HepG2 (cell line): ENCODE measurements at regions not wholly inside any gene's neighbourhood (a gene's known extent, or its start where the extent isn't known, plus 50 kb on each side); places are given as distances from the start of the nearest gene placed in this dataset.

ENCODE experiments used
- ATAC-seq: fragments of 200-7000 bp; cut with Tn5 transposase; 3 replicates; pipeline ENCODE4 v1.9.1; 2020; ENCODE audit warnings: mild to moderate bottlenecking, moderate library complexity
- BruUV-seq: library from RNA; stranded (reverse); fragments of 400-500 nt; replicated peaks from 2 replicates; lab custom pipeline; 2021; lab: Mats Ljungman, UMichigan
- CTCF ChIA-PET: fragments of 300-600 bp; formaldehyde crosslinking; extraction: SDS; loops from one replicate; lab custom pipeline; 2021; ENCODE audit warnings: low total read pairs, inconsistent platforms, low intra/inter-chr PET ratio; lab: Yijun Ruan, JAX
- POLR2A ChIA-PET: fragments of 350-600 bp; sonication (Branson Sonifier 250); formaldehyde crosslinking; loops from one replicate; lab custom pipeline; 2020; ENCODE audit warnings: antibody characterized with exemption, inconsistent platforms; lab: Yijun Ruan, JAX
- DNase-seq: peaks from one replicate; pipeline ENCODE4 v3.0.0-alpha.2; 2015; ENCODE audit warnings: low spot score
- FAIRE-seq: peaks from 3 replicates; lab custom pipeline; 2011; peaks lifted over from hg19 to GRCh38; lab: Jason Lieb, UNC
- H2AFZ ChIP-seq: one replicate; pipeline ENCODE4 v1.6.1; 2011; ENCODE audit warnings: low read length, inconsistent platforms
- H3K27ac ChIP-seq: fragments of 300-600 bp; 3 replicates; pipeline ENCODE4 v1.8.0; 2011; ENCODE audit warnings: mixed run types, mild to moderate bottlenecking, mixed read lengths, low read length, inconsistent platforms; ENCODE audit not compliant: insufficient read depth; ENCODE audit errors: extremely low read length
- H3K27me3 ChIP-seq, 2 experiments: fragments of 200-600 bp in 1 of 2; 2 replicates in 1 of 2; 3 replicates in 1 of 2; pipeline versions ENCODE4 v1.6.0 to v1.8.0; 2011; ENCODE audit warnings: low read length in 2 of 2, mild to moderate bottlenecking in 2 of 2, moderate library complexity in 2 of 2, inconsistent platforms in 1 of 2; ENCODE audit not compliant: insufficient read depth in 2 of 2, control insufficient read depth in 1 of 2
- H3K36me3 ChIP-seq, 2 experiments: fragments of 200-600 bp in 1 of 2; replicated peaks in 1 of 2; 2 replicates in 1 of 2; 3 replicates in 1 of 2; pipeline versions ENCODE4 v1.5.1 to v1.8.0; 2011; ENCODE audit warnings: low read length in 2 of 2, inconsistent platforms in 1 of 2; ENCODE audit not compliant: insufficient read depth in 2 of 2, control insufficient read depth in 1 of 2
- H3K4me1 ChIP-seq: 2 replicates; pipeline ENCODE4 v1.5.1; 2012; ENCODE audit warnings: low read length, inconsistent platforms; ENCODE audit not compliant: insufficient read depth
- H3K4me2 ChIP-seq: 2 replicates; pipeline ENCODE4 v1.6.0; 2011; ENCODE audit warnings: low read depth, low read length, inconsistent platforms
- H3K4me3 ChIP-seq, 3 experiments: fragments of 200-600 bp in 1 of 3; sonication (generic), shearing (Covaris generic) in 1 of 3; replicated peaks in 1 of 3; 2 replicates each; pipeline ENCODE4 v1.5.1; 2011 to 2016; ENCODE audit warnings: low read length in 3 of 3, inconsistent platforms in 2 of 3, low read depth in 2 of 3, mild to moderate bottlenecking in 2 of 3, control low read depth in 1 of 3, mixed read lengths in 1 of 3; ENCODE audit not compliant: insufficient read depth in 1 of 3
- H3K79me2 ChIP-seq: one replicate; pipeline ENCODE4 v1.6.1; 2011; ENCODE audit warnings: low read length, inconsistent platforms; ENCODE audit not compliant: insufficient read depth
- H3K9ac ChIP-seq: 2 replicates; pipeline ENCODE4 v1.6.0; 2011; ENCODE audit warnings: mild to moderate bottlenecking, low read depth, low read length, inconsistent platforms; ENCODE audit not compliant: insufficient read depth
- H3K9me3 ChIP-seq: 2 replicates; pipeline ENCODE4 v1.5.1; 2012; ENCODE audit warnings: mild to moderate bottlenecking, low read length
- H4K20me1 ChIP-seq: 2 replicates; pipeline ENCODE4 v1.6.0; 2011; ENCODE audit warnings: inconsistent platforms, mild to moderate bottlenecking, low read length, moderate library complexity; ENCODE audit not compliant: insufficient read depth
- ADNP ChIP-seq: sonication (generic); formaldehyde crosslinking; IDR thresholded peaks from 2 replicates; pipeline ENCODE4 v1.4.0; 2020; ENCODE audit warnings: missing genetic modification reagents
- ATF5 ChIP-seq: sonication (generic); formaldehyde crosslinking; IDR thresholded peaks from 2 replicates; pipeline ENCODE4 v1.4.0; 2020; ENCODE audit warnings: mild to moderate bottlenecking, low read depth, missing genetic modification reagents
- EED ChIP-seq: sonication (generic); formaldehyde crosslinking; IDR thresholded peaks from 2 replicates; pipeline ENCODE4 v1.5.0; 2020; ENCODE audit warnings: mild to moderate bottlenecking, missing genetic modification reagents
- HOXA7 ChIP-seq: sonication (generic); formaldehyde crosslinking; IDR thresholded peaks from 2 replicates; pipeline ENCODE4 v1.8.1; 2022; ENCODE audit warnings: mild to moderate bottlenecking, missing genetic modification reagents, moderate library complexity
- NBN ChIP-seq: fragments of 450-650 bp; conservative IDR thresholded peaks from 2 replicates; pipeline ENCODE4 v1.6.1; 2017
- RARA ChIP-seq: IDR thresholded peaks from 2 replicates; pipeline ENCODE4 v1.6.1; 2016; ENCODE audit warnings: missing genetic modification reagents, missing compliant biosample characterization
- ZMYM2 ChIP-seq: sonication (generic); formaldehyde crosslinking; IDR thresholded peaks from 2 replicates; pipeline ENCODE4 v1.8.0; 2022; ENCODE audit warnings: mild to moderate bottlenecking, missing genetic modification reagents
- ZNF180 ChIP-seq: sonication (generic); formaldehyde crosslinking; IDR thresholded peaks from 2 replicates; pipeline ENCODE4 v1.4.0; 2020; ENCODE audit warnings: low read depth, missing genetic modification reagents, borderline replicate concordance
- ZNF549 ChIP-seq: sonication (generic); formaldehyde crosslinking; IDR thresholded peaks from 2 replicates; pipeline ENCODE4 v1.5.0; 2020; ENCODE audit warnings: missing genetic modification reagents
- ZNF788 ChIP-seq: sonication (generic); formaldehyde crosslinking; IDR thresholded peaks from 2 replicates; pipeline ENCODE4 v1.5.0; 2020; ENCODE audit warnings: mild to moderate bottlenecking, missing genetic modification reagents, borderline replicate concordance
- ZNF891 ChIP-seq: sonication (generic); formaldehyde crosslinking; IDR thresholded peaks from 2 replicates; pipeline ENCODE4 v1.5.0; 2020; ENCODE audit warnings: mild to moderate bottlenecking, missing genetic modification reagents
- WGBS: methylation state at CpG from one replicate; pipeline ENCODE4 v1.1.6; 2017; ENCODE audit warnings: low lambda C conversion rate; 5-methylcytosine and 5-hydroxymethylcytosine counted together
- in situ Hi-C: cut with HindIII; loops from 2 replicates; pipeline ENCODE4 v1.10.0; 2017; ENCODE audit warnings: low pct_unique_long_range_greater_than_20kb; ENCODE audit not compliant: extremely low pct_ligation_motif_present
- intact Hi-C: fragments of 100-400 bp; cut with micrococcal nuclease; formaldehyde crosslinking; loops from one replicate; pipeline ENCODE4 v1.10.0; 2022; ENCODE audit not compliant: unreplicated experiment
- TF ChIP-seq, protein P1 (sequence below): sonication (generic); formaldehyde crosslinking; IDR thresholded peaks from 2 replicates; pipeline ENCODE4 v1.9.0; 2022; ENCODE audit warnings: low read depth, missing genetic modification reagents
- TF ChIP-seq, protein P2 (sequence below): sonication (generic); formaldehyde crosslinking; IDR thresholded peaks from 2 replicates; pipeline ENCODE4 v1.5.1; 2020; ENCODE audit warnings: mild to moderate bottlenecking, missing genetic modification reagents, borderline replicate concordance
- TF ChIP-seq, protein P3 (sequence below): IDR thresholded peaks from 2 replicates; pipeline ENCODE4 v1.4.0; 2020; ENCODE audit warnings: mild to moderate bottlenecking, missing genetic modification reagents

DNA sequence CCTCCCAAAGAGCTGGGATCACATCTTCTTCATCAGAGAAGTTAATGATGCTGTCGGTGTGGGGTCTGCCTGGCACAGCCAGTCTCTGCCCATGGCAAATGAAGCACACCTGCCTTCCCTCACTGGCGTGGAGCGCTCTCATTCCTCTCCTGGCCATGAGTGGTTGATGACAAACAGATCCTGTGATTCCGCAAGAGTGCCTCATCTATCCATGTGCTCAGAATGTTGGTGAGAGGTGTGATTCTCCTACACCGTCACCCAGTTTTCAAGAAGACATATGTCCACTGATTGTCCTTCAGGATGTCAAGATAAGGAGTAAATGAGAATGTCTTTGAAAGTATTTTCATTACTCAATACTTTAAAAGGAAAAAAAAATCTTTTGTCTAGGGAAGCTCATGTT lies 97.5 kb upstream of the GGTLC1 start:
- Histone ChIP-seq H3K27ac (no peak overlapping the region), H4K20me1 (no peaks in the 10 kb centered on the region), H2AFZ (no peak overlapping the region), H3K27me3 (peaks cover 0 to 2% of the 10 kb centered on the region in 2 experiments; a peak in 1 of 5 replicates), H3K4me1 (no peaks in the 10 kb centered on the region), H3K9me3 (no peaks in the 10 kb centered on the region), H3K36me3 (no peaks in the 10 kb centered on the region), H3K79me2 (no peaks in the 10 kb centered on the region), H3K4me2 (no peak overlapping the region), H3K4me3 (no peak overlapping the region), H3K9ac (no peak overlapping the region)
- no peak for DNase-seq
- BruUV-seq = no TSS peak
- in situ Hi-C loops (no loop called here), intact Hi-C loops (no loop called here)
- FAIRE-seq = no peak
- WGBS = 16% methylated on average over 5 of the region's 5 CpGs
- ChIA-PET POLR2A (no interaction called here), CTCF (no interaction called here)
- ATAC-seq = no peak
- TF ChIP-seq ZNF180 (no peak), EED (CRISPR knock-in tag) (no peak), ATF5 (CRISPR knock-in tag) (no peak), ZMYM2 (CRISPR knock-in tag) (no peak), ZNF891 (CRISPR knock-in tag) (no peak), HOXA7 (no peak), RARA (CRISPR knock-in tag) (no peak), NBN (no peak), ZNF549 (no peak), ADNP (no peak), ZNF788 (CRISPR knock-in tag) (no peak)
- TF ChIP-seq, protein P1, sequence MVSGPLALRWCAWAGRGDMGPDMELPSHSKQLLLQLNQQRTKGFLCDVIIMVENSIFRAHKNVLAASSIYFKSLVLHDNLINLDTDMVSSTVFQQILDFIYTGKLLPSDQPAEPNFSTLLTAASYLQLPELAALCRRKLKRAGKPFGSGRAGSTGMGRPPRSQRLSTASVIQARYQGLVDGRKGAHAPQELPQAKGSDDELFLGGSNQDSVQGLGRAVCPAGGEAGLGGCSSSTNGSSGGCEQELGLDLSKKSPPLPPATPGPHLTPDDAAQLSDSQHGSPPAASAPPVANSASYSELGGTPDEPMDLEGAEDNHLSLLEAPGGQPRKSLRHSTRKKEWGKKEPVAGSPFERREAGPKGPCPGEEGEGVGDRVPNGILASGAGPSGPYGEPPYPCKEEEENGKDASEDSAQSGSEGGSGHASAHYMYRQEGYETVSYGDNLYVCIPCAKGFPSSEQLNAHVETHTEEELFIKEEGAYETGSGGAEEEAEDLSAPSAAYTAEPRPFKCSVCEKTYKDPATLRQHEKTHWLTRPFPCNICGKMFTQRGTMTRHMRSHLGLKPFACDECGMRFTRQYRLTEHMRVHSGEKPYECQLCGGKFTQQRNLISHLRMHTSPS (CRISPR knock-in tag) = no peak
- TF ChIP-seq, protein P2, sequence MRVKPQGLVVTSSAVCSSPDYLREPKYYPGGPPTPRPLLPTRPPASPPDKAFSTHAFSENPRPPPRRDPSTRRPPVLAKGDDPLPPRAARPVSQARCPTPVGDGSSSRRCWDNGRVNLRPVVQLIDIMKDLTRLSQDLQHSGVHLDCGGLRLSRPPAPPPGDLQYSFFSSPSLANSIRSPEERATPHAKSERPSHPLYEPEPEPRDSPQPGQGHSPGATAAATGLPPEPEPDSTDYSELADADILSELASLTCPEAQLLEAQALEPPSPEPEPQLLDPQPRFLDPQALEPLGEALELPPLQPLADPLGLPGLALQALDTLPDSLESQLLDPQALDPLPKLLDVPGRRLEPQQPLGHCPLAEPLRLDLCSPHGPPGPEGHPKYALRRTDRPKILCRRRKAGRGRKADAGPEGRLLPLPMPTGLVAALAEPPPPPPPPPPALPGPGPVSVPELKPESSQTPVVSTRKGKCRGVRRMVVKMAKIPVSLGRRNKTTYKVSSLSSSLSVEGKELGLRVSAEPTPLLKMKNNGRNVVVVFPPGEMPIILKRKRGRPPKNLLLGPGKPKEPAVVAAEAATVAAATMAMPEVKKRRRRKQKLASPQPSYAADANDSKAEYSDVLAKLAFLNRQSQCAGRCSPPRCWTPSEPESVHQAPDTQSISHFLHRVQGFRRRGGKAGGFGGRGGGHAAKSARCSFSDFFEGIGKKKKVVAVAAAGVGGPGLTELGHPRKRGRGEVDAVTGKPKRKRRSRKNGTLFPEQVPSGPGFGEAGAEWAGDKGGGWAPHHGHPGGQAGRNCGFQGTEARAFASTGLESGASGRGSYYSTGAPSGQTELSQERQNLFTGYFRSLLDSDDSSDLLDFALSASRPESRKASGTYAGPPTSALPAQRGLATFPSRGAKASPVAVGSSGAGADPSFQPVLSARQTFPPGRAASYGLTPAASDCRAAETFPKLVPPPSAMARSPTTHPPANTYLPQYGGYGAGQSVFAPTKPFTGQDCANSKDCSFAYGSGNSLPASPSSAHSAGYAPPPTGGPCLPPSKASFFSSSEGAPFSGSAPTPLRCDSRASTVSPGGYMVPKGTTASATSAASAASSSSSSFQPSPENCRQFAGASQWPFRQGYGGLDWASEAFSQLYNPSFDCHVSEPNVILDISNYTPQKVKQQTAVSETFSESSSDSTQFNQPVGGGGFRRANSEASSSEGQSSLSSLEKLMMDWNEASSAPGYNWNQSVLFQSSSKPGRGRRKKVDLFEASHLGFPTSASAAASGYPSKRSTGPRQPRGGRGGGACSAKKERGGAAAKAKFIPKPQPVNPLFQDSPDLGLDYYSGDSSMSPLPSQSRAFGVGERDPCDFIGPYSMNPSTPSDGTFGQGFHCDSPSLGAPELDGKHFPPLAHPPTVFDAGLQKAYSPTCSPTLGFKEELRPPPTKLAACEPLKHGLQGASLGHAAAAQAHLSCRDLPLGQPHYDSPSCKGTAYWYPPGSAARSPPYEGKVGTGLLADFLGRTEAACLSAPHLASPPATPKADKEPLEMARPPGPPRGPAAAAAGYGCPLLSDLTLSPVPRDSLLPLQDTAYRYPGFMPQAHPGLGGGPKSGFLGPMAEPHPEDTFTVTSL (CRISPR knock-in tag) = no peak
- TF ChIP-seq, protein P3, sequence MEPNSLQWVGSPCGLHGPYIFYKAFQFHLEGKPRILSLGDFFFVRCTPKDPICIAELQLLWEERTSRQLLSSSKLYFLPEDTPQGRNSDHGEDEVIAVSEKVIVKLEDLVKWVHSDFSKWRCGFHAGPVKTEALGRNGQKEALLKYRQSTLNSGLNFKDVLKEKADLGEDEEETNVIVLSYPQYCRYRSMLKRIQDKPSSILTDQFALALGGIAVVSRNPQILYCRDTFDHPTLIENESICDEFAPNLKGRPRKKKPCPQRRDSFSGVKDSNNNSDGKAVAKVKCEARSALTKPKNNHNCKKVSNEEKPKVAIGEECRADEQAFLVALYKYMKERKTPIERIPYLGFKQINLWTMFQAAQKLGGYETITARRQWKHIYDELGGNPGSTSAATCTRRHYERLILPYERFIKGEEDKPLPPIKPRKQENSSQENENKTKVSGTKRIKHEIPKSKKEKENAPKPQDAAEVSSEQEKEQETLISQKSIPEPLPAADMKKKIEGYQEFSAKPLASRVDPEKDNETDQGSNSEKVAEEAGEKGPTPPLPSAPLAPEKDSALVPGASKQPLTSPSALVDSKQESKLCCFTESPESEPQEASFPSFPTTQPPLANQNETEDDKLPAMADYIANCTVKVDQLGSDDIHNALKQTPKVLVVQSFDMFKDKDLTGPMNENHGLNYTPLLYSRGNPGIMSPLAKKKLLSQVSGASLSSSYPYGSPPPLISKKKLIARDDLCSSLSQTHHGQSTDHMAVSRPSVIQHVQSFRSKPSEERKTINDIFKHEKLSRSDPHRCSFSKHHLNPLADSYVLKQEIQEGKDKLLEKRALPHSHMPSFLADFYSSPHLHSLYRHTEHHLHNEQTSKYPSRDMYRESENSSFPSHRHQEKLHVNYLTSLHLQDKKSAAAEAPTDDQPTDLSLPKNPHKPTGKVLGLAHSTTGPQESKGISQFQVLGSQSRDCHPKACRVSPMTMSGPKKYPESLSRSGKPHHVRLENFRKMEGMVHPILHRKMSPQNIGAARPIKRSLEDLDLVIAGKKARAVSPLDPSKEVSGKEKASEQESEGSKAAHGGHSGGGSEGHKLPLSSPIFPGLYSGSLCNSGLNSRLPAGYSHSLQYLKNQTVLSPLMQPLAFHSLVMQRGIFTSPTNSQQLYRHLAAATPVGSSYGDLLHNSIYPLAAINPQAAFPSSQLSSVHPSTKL = no peak
